Central memory CD4-positive, alpha-beta T cell (primary cell): ENCODE measurements at regions not wholly inside any gene's neighbourhood (a gene's known extent, or its start where the extent isn't known, plus 50 kb on each side); places are given as distances from the start of the nearest gene placed in this dataset.

Source experiments
- DNase-seq: peaks from one replicate; pipeline ENCODE4 v3.0.0; 2022

DNA sequence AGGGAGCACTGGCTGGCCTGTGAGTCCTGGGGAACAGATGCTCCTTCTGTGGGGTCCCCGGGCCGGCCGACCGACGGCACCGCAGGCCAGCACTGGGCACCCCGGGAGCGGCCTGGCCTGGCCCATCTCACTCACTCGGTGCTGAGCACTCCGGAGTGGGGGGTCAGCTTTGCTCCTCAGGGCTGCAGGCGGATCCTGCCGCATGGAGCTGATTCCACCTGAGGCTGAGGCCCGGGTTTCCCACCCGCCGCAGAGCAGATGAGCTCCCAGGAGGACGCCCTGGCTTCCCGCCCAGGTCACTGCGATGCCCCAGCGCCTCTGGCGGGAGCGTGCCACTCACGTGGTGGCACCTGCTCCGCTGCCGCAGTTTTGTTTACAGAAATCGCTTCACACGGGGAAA lies 418.6 kb downstream of the GALR1 start:
- no peak for DNase-seq

GRCh38 chr18:77669331-77669730 lies 419.7 kb downstream of the GALR1 start:
- no peak for DNase-seq

- DNase-seq = no peak
Measured at GRCh38 chr18:77671456-77672167, 422.0 kb downstream of the GALR1 start.

- no peak for DNase-seq
Measured at GRCh38 chr18:77676910-77677309, 427.3 kb downstream of the GALR1 start.

DNA sequence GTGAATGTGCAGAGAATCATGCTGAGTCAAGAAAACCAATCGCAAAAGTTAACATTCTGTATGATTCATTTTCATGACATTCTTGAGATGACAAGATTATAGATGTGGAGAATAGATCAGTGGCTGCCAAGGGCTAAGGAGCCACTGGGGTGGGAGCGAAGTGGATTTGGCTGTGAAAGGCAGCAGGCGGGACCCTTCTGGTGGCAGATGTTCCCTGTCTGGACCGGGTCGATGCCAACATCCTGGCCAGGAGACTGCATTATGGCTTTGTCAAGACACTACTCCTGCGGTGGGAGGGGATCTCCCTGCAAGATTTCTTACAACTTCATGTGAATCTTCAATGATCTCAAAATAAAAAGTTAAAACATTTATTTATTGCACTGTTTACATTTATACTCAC lies 427.9 kb downstream of the GALR1 start:
- DNase-seq = no peak

DNA sequence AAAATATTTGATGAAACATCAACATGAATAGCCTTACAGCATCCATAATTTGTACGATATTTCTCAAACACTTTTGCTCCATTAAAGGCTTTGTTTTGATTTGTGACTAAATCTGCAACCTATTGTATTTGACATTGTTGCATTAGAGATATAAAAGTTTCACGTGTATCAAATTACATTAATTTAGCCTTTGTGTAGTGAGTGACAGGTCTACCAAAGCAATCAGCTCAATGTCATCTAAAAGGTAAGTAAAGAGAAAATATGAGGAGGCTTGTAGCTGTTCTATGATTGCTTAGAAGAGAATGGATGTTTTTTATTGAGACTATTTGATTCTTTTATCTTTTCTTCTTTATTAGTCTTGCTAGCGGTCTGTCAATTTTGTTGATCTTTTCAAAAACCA lies 430.2 kb downstream of the GALR1 start:
- DNase-seq = no peak

GRCh38 chr18:77700051-77700450 lies 450.4 kb downstream of the GALR1 start:
- DNase-seq = no peak

DNA sequence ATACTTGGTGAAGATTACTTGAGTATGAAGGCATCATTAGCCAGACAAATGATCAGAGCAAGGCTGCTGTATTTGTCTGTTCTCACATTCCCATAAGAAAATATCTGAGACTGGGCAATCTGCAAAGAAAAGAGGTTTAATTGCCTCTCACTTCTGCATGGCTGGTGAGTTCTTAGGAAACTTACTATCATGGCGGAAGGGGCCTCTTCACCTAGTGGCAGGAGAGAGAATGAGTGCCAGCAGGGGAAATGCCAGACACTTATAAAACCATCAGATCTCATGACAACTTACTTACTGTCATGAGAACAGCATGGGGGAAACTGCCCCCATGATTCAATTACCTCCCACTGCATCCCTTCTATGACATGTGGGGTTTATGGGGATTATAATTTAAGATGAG lies 452.3 kb downstream of the GALR1 start:
- DNase-seq = no peak

DNA sequence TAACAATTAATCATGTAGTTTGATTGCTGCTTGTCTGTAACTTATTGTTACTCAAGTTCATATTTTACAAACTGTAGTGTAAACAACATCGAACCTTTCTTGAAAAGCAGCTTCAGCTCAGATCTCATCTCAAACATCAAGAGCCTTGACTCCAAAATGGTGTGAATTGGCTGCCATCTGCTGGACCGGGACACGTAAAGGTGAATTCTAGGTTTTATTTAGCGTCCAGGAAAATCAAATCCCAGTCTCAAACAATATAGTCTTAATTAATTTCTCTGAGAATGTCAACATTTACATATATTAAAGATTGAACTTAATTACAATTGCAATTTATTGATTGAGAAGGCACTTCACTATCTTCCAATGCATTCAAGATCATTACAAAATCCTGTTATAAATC lies 453.0 kb downstream of the GALR1 start:
- DNase-seq = no peak

DNA sequence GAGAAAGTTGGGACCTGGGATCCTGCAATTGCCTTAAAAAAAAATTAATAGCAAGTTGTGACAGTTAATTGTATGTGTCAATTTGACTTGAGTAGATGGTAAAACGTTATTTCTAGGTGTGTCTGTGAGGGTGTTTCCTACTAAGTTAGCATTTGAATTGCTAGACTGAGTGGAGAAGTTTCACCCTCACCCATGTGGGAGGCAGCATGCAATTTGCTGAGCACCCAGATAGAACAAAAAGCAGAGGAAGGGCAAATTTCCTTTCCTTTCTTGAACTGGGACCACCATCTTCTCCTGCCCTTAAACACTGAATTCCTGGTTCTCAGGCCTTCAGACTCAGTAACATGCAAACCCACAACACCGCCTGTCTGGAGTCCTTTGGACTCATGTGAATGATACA lies 455.7 kb downstream of the GALR1 start:
- DNase-seq = no peak

- DNase-seq = no peak
Measured at GRCh38 chr18:77708826-77709506, 459.3 kb downstream of the GALR1 start.

DNA sequence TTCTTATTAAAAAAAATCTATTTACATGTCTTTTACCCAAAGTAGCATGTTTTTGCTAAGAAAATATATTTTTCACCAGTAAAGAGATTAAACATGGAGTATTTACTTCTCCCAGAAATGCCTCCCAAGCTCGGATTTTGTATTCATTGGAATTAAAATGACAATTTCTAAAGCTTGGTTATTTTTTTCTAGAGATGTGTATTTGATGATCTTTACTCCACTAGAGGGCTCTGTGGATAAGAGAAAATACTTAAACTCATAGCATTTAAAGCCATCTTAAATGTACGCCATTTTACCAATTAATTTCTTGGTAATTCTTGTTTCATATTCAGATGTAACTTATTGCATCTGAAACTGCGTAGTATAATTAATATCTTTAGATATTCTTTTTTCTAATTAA lies 461.4 kb downstream of the GALR1 start:
- DNase-seq = no peak

DNA sequence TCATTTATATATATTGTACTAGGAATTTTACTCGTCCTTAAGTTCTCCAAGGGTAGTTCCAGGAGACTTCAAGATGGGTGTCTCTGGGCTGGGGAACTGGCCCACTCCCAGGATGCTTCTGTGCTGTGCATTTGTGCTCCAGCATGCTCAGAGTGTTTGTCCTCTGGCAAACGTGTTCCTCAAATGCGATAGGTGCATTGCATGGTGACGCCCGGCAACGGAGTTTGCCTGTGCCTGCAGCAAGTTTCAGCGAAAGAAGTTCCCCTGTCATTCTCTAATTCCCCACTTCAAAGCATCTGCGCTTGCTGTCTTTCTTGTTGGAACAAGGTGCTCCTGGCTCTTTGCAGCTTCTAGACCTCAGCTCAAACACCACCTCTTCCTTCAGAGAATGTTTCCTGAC lies 465.1 kb downstream of the GALR1 start:
- DNase-seq = no peak

- no peak for DNase-seq
Measured at GRCh38 chr18:77716282-77716681, 466.6 kb downstream of the GALR1 start.

GRCh38 chr18:77733292-77733903 lies 483.8 kb downstream of the GALR1 start:
- DNase-seq = no peak

DNA sequence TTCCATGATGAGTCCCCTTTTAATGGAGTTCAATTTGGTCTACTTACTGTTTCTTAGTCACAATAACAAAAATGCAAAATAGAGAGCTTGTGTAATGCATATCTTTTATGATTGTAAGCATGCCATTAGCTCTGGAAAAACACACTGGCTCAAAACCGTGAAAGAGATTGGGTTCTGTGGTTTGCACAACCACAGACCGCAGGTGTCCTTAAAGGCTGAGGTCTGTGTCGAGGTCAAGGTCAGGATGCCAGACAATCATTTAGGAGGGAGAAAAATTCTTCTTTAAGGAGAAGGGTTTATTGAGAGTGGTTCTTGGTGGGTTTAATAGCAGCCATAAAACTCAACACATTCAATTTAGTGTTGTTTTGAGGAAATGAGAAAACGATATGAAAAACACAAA lies 487.2 kb downstream of the GALR1 start:
- no peak for DNase-seq

DNA sequence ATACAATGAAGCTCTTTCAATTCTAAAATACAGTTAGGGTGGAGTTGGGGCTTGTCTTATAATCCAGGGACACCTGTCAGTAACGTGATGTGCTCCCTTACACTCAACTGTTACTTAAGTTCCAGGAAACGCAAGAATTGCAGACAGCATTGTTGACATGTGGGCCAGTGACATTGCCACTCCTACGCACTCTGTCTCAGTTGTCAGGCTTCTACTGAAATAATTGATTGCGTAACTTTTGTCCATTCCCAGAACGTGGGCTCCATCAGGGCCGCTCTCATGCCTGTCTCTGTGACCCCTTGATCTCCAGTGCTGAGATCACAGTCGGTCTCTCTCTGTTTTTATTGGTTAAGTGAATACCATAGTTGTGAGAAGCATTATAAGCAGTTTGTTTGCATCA lies 487.8 kb downstream of the GALR1 start:
- no peak for DNase-seq

DNA sequence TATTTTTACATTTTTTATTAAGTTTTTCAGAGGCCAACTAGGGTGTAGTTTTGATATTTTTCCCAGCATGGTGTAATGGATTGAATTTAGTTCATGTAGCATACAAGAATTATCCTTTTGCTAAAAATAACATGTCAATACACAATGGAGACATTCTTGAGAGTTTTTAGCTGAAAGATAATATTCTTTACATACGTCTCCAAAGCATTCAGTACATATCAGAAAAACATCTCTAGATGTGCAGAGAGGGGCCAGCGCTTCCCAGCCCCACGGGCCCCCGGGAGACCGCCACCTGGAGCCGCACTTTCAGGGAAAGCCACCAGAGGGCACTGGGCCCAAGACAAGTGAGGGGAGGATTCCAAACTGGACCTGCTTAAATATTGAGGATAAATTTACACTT lies 499.4 kb downstream of the GALR1 start:
- DNase-seq = no peak

DNA sequence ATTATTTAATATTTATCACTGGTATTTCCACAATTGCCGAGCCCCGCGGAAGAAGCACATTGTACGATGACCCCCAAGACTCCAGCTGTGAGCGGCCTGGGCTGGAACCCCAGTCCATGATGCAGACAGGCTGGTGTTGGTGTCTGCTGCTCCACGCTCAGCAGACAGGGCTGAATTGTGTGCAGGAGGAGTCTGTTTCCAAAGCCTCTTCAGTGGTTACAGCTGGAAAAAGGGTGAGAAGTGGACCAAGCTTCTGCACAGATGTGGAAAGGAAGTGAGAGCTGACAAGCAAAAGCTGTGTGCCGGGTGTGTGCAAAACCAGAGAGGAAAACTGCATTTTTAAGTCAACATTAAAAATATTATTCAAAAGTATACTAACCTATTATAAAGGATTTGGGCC lies 500.4 kb downstream of the GALR1 start:
- no peak for DNase-seq

DNA sequence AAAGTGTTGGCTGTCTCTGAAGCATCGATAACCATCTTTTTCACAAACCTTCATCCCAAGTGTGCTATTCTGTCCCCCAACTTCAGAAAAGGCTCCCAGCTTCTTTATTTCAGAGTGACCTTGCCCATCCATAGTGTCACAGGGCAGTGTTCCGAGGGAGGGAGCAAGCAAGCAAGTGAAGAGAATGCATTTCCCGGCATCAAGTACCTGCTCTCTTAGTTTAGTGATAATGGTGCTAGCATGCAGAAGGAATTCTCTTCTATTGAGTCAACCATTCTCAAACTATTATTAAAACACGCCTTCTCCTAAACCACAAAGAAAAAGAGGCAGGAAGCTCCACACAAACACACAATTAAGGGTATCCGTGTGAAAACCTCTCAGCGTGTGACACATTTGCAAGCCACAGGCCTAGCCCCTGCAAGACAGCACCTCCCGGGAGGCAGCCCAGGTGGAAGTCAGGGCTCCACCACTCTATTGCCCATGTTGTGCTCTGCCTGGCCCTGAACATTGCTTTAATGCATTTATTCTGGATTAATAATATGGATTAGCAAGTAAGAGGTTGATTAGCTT lies 504.9 kb downstream of the GALR1 start:
- no peak for DNase-seq

DNA sequence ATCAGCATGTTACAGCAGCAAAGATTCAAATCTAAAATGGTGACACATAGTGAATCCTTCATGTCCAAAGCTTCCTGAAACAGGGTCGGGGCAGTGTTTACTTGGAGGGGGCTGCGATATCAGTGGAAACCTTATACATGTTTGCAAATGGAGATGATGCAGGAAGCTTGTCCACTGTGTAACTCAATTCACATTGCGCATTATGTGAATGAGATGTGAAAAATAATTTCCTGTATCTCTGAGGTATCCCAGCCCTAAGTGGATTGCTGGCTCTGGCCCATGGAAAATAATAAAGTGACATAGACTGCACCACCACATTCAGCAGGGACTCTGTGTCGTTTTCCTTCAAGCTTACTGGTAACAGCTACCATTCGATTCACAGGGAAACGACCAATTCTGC lies 505.5 kb downstream of the GALR1 start:
- no peak for DNase-seq

DNA sequence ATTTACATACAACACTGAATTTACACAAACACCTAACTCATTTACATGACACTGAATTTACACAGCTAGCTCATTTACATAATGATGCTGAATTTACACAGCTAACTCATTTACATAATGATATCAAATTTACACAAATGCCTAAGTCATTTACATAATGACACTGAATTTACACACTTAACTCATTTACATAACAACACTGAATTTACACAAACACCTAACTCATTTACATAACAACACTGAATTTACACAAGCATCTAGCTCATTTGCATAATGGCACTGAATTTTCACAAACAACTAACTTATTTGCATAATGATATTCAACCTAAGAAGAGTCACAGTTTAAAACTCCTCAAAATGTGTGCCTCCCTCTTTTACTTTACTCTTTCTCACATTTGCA lies 511.7 kb downstream of the GALR1 start:
- DNase-seq = no peak

DNA sequence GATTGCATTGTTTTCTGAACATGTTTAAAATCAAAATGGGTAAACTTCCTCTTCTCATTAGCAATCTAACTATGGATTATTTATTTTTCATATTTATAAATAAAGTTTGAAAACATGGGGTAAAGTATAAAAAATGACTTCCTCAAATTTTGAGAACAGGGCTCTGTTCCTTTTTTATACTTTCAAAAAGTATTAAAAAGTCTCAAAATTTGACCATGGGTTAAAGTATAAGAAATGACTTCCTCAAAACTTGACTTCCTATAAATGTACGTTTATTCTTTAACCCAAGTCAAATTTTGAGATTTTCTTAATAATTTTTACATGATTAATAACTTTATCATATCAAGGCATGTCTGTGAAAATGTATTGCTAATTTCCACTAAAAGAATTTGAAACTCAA lies 512.4 kb downstream of the GALR1 start:
- no peak for DNase-seq

- DNase-seq = no peak
Measured at GRCh38 chr18:77762642-77763041, 513.0 kb downstream of the GALR1 start.
